Stimulated activated CD8-positive, alpha-beta memory T cell treated with anti-CD3 and anti-CD28 coated beads, Interleukin-7, amount 100 ng/mL, for 48 hours (primary cell): ENCODE measurements at regions not wholly inside any gene's neighbourhood (a gene's known extent, or its start where the extent isn't known, plus 50 kb on each side); places are given as distances from the start of the nearest gene placed in this dataset.

Experiments
- DNase-seq, 2 donors: peaks; one replicate each; pipeline ENCODE4 v3.0.0-alpha.2; 2020; ENCODE audit warnings: low read depth in 1 of 2; ENCODE audit errors: extremely low read depth in 1 of 2

DNA sequence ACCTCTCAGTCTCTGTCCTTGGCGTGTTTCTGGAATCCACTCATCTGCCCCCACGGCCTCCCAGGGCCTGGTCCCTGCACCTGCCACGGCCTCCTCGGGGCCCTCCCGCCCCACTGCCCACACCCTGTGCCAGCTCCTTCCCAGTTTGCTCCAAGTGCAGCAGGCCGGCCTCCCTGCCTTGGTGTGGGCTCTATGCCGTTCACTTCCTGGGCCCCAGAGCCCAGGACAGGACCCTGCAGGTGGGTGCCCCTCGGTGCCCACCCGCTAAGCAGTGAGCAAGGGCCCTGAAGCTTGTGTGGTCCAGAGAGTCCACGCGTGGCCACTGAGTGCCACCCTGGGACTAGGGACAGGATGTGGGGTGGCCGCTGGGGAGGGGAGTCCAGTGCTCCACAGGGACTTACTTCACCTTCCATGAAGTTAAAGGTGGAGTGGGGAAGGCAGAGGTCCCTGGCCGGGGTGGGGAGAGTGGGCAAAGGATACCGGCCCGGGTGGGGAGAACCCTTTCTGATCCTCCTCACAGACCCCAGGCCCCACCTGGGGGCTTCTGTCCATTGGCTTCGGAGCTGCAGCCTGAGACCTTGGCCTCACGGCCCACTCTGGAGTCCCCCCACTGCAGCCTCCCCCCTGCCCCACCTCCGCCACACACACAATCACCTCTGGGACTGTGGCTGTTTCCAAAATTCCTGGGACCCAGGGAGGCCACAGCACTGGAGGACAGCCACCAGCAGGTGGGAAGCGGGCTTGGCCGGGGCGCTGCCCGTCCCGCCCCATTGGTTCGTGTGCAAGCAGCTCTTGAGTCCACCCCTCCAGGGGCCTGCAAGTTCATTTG lies 60.0 kb upstream of the NKX1-1 start:
- no peak for DNase-seq

DNA sequence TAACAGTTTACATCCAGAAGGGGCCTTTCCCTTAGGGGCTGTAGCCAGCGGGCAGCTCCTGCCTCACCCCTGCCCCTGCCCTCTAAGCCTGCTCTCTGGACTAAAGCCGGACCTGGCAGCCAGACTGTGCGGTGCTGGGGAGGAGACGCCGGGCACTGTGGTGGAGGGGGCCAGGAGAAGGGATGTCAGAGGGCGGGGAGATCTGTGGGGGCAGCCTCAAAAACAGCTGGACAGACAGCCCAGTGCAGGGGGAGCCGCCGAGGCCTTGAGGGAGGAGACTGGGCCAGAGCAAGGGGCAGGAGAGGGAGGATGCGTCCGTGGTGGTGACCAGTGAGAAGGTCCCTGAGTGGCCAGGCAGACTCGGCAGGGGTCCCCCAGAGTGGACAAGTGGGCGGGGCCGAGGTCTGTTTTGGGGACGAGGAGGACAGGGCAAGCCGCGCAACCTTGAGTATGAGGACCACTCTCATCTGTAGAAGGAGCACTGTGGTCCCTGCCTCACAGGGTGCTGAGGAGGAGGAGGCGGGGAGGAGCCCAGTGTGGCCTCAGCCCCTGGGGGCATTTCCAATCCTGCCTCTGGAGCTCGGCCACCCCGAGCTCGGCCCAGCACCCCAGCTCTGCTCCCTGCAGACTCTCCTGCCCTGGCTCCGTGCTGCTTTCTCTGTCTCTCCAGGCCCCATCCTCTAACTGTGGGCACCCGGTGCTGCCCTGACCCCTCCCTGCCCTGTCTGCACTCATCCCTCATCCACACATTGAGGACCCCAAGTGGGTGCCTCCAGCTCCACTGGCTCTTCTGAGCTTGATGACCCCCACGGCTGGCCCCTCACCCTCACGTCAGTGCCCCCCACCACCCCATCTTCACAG lies 59.2 kb upstream of the NKX1-1 start:
- no peak for DNase-seq

DNA sequence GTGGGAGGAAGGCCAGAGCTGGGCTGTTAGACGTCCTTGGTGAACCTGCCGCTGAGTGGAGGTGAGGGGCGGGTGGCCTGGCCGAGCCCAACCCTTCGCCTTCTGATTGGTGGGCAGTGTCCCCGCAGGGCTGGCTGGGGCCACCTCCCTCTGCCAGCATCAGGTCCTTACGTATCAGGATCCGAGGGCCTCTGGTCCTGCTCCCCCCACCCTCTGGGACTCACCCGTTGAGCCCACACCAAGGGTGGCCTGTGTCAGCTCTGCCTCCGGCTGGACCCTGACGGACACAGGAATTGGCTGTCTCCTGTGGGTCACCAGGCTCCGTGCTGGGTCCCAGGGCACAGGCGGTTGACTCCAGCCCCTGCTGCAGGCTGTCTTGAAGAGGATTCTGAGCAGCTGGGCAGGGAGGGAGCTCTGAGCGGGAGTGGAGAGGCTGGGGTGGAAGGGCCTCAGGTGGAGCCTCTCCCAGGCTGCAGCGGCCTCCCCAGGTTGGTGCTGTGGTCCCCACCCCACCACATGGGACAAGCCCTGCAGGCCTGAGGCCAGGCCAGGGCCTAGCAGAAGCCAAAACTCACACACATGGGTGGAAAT lies 58.4 kb upstream of the NKX1-1 start:
- no peak for DNase-seq

DNA sequence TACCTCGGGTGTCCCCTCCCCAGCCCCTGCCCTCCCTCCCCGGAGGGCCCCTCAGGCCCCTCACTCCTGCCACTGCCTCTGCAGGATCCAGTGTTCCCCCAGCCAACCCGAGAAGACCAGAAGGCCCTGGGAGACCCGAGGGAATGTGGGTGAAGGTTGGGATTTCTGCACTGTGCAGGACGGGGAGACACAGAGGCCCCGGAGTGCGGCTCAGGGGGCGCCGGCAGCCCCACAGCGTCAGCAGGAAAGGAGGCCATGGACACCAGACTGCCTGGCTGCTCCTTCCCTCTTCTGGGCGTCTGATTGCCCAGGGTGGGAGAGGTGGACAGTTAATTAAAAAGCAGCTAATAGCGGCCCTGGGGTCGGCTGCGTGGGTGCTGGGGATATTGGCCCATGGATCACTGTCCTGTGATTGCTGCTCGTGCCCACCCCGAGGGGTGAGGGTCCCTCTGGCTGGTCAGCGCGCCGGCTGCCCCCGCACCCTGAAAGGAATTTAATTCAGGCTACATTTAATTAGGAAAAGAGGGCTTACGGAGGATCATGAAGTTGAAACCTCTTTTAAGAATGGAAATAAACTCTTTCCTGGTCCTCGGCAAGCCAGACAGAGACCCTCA lies 57.8 kb upstream of the NKX1-1 start:
- no peak for DNase-seq

DNA sequence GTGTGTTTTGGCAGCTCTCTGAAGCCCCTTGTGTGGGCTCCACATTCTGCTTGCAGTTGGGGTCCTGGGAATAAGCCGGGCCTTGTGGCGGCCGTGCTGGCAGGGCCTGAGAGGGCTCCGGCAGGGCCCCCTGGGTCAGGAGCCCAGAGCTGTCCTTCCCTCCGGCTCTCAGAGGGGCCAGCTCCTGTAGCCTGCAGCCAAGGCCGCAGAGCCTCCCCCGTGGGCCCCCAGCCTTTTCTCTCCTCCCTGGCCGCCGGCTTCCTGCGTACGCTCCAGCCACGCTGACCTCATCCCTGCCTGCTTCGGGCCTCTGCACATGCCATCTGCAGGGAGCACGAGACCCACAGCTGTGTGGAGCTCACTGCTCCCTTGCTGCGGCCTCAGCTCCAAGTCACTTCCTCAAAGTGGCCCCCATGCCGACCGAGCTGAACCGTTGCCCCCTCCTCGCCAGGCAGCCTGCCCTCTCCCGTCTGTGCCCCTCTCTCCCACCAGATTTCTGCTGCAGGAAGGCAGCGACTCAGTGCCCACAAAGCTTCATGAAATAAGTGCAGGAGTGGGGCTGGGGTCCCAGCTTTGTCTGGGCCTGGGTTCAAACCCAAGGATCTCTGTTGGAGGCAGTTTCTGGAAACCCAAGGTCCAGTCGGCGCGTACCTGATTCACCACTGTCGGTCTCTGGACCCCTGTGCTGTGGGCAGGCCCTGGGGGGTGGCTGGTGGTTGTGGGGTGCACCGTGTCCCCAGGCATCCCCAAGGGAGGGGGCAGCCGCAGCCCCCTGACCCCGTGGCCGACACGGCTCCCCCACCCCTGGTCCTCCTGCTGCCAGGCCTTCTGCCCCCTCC lies 57.1 kb upstream of the NKX1-1 start:
- no peak for DNase-seq

DNA sequence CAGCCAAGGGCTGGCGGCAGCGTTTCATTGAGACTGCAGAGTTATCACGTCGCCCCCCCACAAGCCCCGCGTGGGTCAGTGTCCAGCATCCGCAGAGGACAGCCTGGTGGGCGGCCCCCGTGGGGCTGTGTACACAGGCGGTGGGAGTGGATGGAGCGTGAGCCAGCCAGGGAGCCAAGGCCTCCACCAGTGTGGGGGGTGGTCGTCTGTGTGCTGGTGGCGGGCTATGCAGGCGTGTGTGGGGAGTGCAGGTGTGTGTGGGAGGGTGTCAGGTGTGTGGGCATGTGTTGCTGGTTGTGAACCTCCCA lies 56.5 kb upstream of the NKX1-1 start:
- DNase-seq: no peak

DNA sequence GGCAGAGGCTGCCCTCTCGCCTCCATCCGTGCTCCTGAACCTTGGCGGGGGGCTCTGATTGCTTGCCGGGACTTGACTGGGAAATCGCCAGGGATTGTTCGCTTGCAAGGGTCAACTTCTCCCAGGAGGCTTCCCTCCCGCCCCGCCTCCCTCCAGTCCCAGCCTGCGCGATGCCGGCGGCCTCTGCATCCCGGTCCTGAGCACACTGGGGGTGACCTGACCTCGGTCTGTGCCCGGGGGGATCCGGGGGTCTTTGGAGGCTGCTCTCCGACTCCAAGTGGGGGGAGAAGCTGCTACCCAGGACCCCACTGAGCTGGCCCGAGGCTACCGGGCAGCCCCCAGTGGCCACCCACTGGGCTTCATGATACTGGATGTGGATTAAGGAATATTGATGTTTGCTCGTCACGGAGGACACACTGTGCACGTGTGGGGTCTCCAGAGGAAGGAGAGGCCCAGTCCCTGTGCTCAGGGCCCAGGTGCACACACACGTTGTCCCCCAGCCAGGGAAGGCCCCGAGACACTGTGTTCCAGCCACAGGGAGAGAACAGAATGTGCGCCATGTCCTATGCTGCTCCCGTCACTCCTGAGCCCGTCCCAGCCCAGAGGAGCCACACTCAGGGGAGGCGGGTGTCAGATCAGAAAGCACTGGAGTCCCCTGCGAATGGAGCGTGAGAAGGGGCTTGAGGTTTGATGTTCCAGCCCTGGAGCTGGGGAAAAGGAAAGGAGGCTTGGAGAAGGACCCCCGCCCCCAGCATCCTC lies 55.9 kb upstream of the NKX1-1 start:
- DNase-seq: no peak

DNA sequence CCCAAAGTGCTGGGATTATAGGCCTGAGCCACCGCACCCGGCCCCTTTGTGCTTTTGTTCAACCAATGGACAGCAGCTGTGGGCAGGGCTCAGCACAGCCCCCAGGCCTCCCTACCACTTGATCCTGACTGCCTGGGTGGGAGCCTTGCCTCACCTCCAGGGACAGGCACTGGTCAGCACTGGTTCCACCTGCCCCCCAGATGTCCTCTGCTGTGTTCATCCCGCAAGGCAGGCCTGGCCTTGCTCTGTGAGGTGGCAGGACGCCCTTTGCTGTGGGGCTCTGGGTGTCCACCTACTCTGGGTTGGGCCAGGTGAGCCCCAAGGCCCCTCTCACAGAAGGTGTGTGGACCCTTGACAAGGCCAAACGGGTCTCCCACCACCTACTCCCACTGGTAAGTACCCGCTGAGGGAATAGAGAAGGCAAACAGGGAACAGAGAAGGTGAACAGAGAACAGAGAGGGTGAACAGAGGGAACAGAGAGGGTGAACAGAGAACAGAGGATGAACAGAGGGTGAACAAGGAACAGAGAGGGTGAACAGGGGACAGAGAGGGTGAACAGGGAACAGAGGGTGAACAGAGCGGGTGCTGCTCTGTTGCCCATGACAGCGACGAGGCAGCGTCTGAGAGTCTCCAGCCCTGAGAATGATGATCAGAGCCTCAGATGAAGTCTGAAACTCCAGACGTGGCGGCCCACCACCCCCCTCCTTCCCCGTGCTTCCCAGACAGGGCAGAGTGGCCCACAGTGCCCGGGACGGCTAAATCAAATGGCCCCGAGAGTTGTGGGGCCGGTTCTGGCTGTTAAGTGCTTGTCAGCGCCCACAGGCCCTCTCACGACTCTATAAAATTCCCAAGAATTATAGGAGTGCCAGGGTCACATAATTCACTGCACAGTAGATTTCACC lies 55.0 kb upstream of the NKX1-1 start:
- no peak for DNase-seq

DNA sequence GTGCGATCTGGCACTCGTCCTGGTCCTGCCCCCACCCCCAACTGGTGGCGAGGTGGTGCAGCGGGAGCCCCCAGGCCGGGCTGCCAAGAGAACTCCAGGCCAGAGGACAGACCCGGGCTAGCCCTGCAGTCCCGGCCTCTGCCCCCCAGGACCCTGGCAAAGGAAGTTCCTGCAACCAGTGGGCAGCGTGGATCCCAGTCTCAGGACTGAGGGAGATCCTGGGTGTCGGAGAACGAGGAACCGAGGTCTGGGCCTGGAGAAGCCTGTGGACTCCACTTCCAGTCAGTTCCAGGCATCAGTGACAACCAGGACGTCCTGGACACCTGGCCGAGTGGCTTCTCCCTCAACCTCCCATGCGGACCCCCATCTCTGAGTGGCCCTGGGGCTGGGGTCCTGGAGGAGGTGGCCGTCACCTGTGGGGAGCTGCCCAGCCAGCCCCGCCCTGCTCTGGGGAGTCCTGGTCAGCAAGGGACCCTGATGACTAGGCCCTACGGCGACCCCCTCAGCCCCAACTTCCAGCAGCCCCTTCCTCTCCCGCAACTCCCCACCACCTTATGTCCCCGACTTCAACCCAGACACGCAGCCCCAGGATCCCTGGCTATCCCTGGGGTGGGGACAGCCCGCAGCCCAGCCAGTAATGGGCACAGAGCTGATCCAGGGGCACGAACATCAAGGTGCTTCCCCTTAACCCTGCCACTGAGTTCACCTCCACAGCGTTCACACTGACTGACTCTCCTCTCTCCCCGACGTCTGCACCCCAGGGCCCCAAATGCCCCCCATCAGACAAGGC lies 53.7 kb upstream of the NKX1-1 start:
- no peak for DNase-seq

DNA sequence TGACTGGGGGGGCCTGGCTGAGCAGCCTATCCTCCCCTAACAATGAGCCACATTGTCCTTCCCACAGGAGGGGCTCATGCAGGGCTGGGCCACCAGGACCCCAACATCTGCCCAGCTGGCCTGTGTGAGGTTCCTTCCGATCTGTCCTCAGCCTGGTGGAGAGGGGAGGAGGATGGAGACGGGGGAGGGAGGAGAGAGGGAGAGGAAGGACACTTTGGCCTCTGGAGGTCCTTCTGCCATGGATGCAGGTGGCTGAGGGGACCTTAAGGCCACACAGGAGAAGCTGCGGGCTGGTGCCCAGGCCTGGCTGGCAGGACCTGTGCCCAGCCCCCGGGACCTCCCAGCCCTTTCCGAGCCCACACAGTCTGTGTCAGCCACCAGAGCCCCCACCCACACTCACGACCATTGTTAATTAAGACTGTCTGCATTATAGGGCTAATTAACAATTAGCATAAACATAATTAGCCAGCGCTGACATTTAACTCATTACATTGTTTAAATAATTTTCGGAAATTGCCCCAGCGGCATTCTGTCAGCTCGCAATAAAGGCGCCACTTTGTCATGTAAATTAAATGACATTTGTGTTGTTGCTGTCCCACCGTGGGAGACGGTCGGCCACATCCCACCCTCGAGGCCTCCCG lies 53.0 kb upstream of the NKX1-1 start:
- DNase-seq: no peak

DNA sequence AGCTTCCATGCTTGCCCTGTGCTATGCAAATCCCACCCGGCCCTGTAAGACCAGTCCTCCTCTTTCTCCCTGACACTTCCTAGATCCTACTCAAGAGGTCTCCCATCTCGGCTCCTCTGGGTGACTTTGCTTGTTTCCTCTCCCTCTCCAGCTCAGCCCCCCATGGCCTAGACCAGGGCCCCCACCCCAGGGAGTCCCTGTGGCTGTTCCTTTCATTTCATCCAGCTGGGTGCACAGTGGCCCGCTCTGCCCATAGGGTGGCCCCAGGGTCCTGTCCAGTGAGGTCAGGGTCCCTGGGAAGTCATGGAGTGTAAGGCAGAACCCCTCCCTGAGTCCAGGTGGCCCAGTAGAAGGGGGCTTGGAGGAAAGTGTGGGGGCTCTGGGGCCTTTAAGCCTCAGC lies 52.3 kb upstream of the NKX1-1 start:
- no peak for DNase-seq
